Stimulated activated naive CD8-positive, alpha-beta T cell treated with anti-CD3 and anti-CD28 coated beads, Interleukin-15, Interleukin-2, amounts not matched to agents 100 U/mL and 50 U/mL, for 24 hours (primary cell): ENCODE measurements at regions not wholly inside any gene's neighbourhood (a gene's known extent, or its start where the extent isn't known, plus 50 kb on each side); places are given as distances from the start of the nearest gene placed in this dataset.
"Not testable (repeated sequence)": the region's sequence is repeated elsewhere in the genome, so short reads cannot be mapped to it uniquely, and the experiment has no call there.

ENCODE experiments used
- ATAC-seq: fragments of 150-1000 bp; cut with Tn5 transposase; one replicate; pipeline ENCODE4 v1.10.0; 2021
- DNase-seq: peaks from one replicate; pipeline ENCODE4 v3.0.0; 2021

GRCh38 chr10:57336341-57336740 is 931.4 kb downstream of the IPMK start:
- ATAC-seq (no peak), DNase-seq (no peak)

GRCh38 chr10:57334523-57334922 is 933.2 kb downstream of the IPMK start:
- DNase-seq (no peak), ATAC-seq (no peak)

GRCh38 chr10:57333880-57334279 is 933.8 kb downstream of the IPMK start:
- ATAC-seq = no peak
- DNase-seq = no peak

GRCh38 chr10:57321400-57321854 is 946.3 kb downstream of the IPMK start:
- DNase-seq, ATAC-seq: not testable (repeated sequence)

GRCh38 chr10:57320416-57320815 is 947.3 kb downstream of the IPMK start:
- no peak for ATAC-seq
- DNase-seq = no peak

GRCh38 chr10:57314046-57314445 is 953.0 kb upstream of the ZWINT start:
- DNase-seq (no peak), ATAC-seq (no peak)

GRCh38 chr10:57303566-57303965 is 942.5 kb upstream of the ZWINT start:
- ATAC-seq (no peak), DNase-seq (no peak)

- no peak for ATAC-seq
- no peak for DNase-seq
Observed at GRCh38 chr10:57300718-57301117, 939.7 kb upstream of the ZWINT start.

- ATAC-seq = no peak
- DNase-seq = no peak
Observed at GRCh38 chr10:57294698-57295097, 933.6 kb upstream of the ZWINT start.

GRCh38 chr10:57288754-57289153 is 927.7 kb upstream of the ZWINT start:
- no peak for DNase-seq
- no peak for ATAC-seq

- DNase-seq (no peak), ATAC-seq (no peak)
Observed at GRCh38 chr10:57262892-57263291, 901.8 kb upstream of the ZWINT start.

- DNase-seq (no peak), ATAC-seq (no peak)
Observed at GRCh38 chr10:57260175-57260574, 899.1 kb upstream of the ZWINT start.

GRCh38 chr10:57249615-57250281 is 888.7 kb upstream of the ZWINT start:
- DNase-seq (no peak), ATAC-seq (no peak)

GRCh38 chr10:57247271-57247670 is 886.2 kb upstream of the ZWINT start:
- ATAC-seq (no peak), DNase-seq (no peak)

- ATAC-seq (no peak), DNase-seq (no peak)
Observed at GRCh38 chr10:57225920-57226319, 864.9 kb upstream of the ZWINT start.

- ATAC-seq = no peak
Observed at GRCh38 chr10:57224811-57225210, 863.8 kb upstream of the ZWINT start.

GRCh38 chr10:57222603-57223002 is 861.5 kb upstream of the ZWINT start:
- no peak for DNase-seq
- no peak for ATAC-seq

More at GRCh38 chr10:57224811-57225210, 863.8 kb upstream of the ZWINT start:
- DNase-seq = no peak

GRCh38 chr10:57222129-57222528 is 861.1 kb upstream of the ZWINT start:
- ATAC-seq (no peak), DNase-seq (no peak)

- no peak for ATAC-seq
Observed at GRCh38 chr10:57221674-57222073, 860.6 kb upstream of the ZWINT start.

GRCh38 chr10:57218382-57218781 is 857.3 kb upstream of the ZWINT start:
- DNase-seq (no peak), ATAC-seq (no peak)

More at GRCh38 chr10:57221674-57222073, 860.6 kb upstream of the ZWINT start:
- no peak for DNase-seq

- ATAC-seq = no peak
- no peak for DNase-seq
Observed at GRCh38 chr10:57202356-57202755, 841.3 kb upstream of the ZWINT start.

GRCh38 chr10:57188846-57189245 is 827.8 kb upstream of the ZWINT start:
- ATAC-seq (no peak), DNase-seq (no peak)

GRCh38 chr10:57186201-57186600 is 825.1 kb upstream of the ZWINT start:
- ATAC-seq (no peak), DNase-seq (no peak)

- no peak for DNase-seq
- ATAC-seq = no peak
Observed at GRCh38 chr10:57169597-57169996, 808.5 kb upstream of the ZWINT start.
